CD14-positive monocyte (primary cell): ENCODE measurements at regions not wholly inside any gene's neighbourhood (a gene's known extent, or its start where the extent isn't known, plus 50 kb on each side); places are given as distances from the start of the nearest gene placed in this dataset.

Experiments used
- DNase-seq, 3 donors: peaks; one replicate each; pipeline ENCODE4 v3.0.0-alpha.2; 2011 to 2022
- H2AFZ ChIP-seq: 2 replicates; pipeline ENCODE4 v1.6.0; 2012; ENCODE audit warnings: mild to moderate bottlenecking, low read depth, low read length, inconsistent platforms; ENCODE audit not compliant: insufficient read depth, poor library complexity, severe bottlenecking
- H3K27ac ChIP-seq, 2 donors: 1 replicate in 1 of 2; 2 replicates in 1 of 2; pipeline ENCODE4 v1.5.1; 2012 to 2013; ENCODE audit warnings: low read length in 2 of 2, control low read depth in 1 of 2, inconsistent platforms in 1 of 2, low read depth in 1 of 2, mild to moderate bottlenecking in 1 of 2
- H3K27me3 ChIP-seq, 2 donors: one replicate each; pipeline versions ENCODE4 v1.6.0 to v1.6.1; 2011 to 2013; ENCODE audit warnings: low read length in 2 of 2; ENCODE audit not compliant: control insufficient read depth in 2 of 2, insufficient read depth in 2 of 2
- H3K36me3 ChIP-seq, 2 donors: replicated peaks in 1 of 2; 1 replicate in 1 of 2; 2 replicates in 1 of 2; pipeline versions ENCODE4 v1.5.1 to v1.6.1; 2012 to 2013; ENCODE audit warnings: low read length in 2 of 2, control low read depth in 1 of 2, inconsistent platforms in 1 of 2, mild to moderate bottlenecking in 1 of 2; ENCODE audit not compliant: insufficient read depth in 2 of 2, control insufficient read depth in 1 of 2
- H3K4me1 ChIP-seq, 2 donors: 1 replicate in 1 of 2; 2 replicates in 1 of 2; pipeline versions ENCODE4 v1.5.1 to v1.6.1; 2012 to 2013; ENCODE audit warnings: low read length in 2 of 2, control low read depth in 1 of 2, inconsistent platforms in 1 of 2, mild to moderate bottlenecking in 1 of 2, moderate library complexity in 1 of 2; ENCODE audit not compliant: insufficient read depth in 2 of 2, control insufficient read depth in 1 of 2
- H3K4me2 ChIP-seq: replicated peaks from 2 replicates; pipeline ENCODE3; 2012; ENCODE audit warnings: low read length, moderate library complexity, mild to moderate bottlenecking; ENCODE audit not compliant: poor library complexity, severe bottlenecking; ENCODE audit errors: extremely low read depth
- H3K4me3 ChIP-seq, 3 experiments: fragments of 200-600 bp in 1 of 3; sonication (generic) in 1 of 3; replicated peaks in 1 of 3; 1 replicate in 2 of 3; 2 replicates in 1 of 3; pipeline ENCODE4 v1.5.1; 2011 to 2013; ENCODE audit warnings: low read length in 3 of 3, mild to moderate bottlenecking in 3 of 3, control low read depth in 2 of 3, low read depth in 2 of 3, inconsistent platforms in 1 of 3, moderate library complexity in 1 of 3
- H3K79me2 ChIP-seq: 2 replicates; pipeline ENCODE4 v1.6.0; 2012; ENCODE audit warnings: mild to moderate bottlenecking, control low read depth, inconsistent platforms, low read length, moderate library complexity; ENCODE audit not compliant: insufficient read depth
- H3K9ac ChIP-seq: 2 replicates; pipeline ENCODE4 v1.6.0; 2017; ENCODE audit warnings: low read length, mild to moderate bottlenecking; ENCODE audit not compliant: insufficient read depth, poor library complexity, severe bottlenecking
- H3K9me3 ChIP-seq, 2 donors: replicated peaks in 1 of 2; 1 replicate in 1 of 2; 2 replicates in 1 of 2; pipeline versions ENCODE4 v1.5.1 to v1.6.1; 2012 to 2013; ENCODE audit warnings: low read length in 2 of 2, control low read depth in 1 of 2; ENCODE audit not compliant: control insufficient read depth in 1 of 2, insufficient read depth in 1 of 2
- H4K20me1 ChIP-seq: 2 replicates; pipeline ENCODE4 v1.6.0; 2012; ENCODE audit warnings: mild to moderate bottlenecking, low read length, control low read depth, moderate library complexity; ENCODE audit not compliant: insufficient read depth
- H3K27ac Mint-ChIP-seq, 7 donors: one replicate each; pipeline ENCODE4 v1.8.0; 2020; ENCODE audit warnings: mild to moderate bottlenecking in 7 of 7, mixed read lengths in 7 of 7, moderate library complexity in 6 of 7, inconsistent platforms in 2 of 7
- H3K27me3 Mint-ChIP-seq, 3 donors: one replicate each; pipeline ENCODE4 v1.8.0; 2021 to 2022; ENCODE audit warnings: low read depth in 3 of 3, mild to moderate bottlenecking in 3 of 3, mixed read lengths in 3 of 3, moderate library complexity in 3 of 3, inconsistent platforms in 1 of 3
- H3K36me3 Mint-ChIP-seq, 2 donors: one replicate each; pipeline ENCODE4 v1.8.0; 2020; ENCODE audit warnings: mixed read lengths in 2 of 2, inconsistent platforms in 1 of 2, mild to moderate bottlenecking in 1 of 2
- H3K4me1 Mint-ChIP-seq: one replicate; pipeline ENCODE4 v1.8.0; 2020; ENCODE audit warnings: mild to moderate bottlenecking, mixed read lengths
- H3K4me3 Mint-ChIP-seq, 2 donors: one replicate each; pipeline ENCODE4 v1.8.0; 2020; ENCODE audit warnings: mild to moderate bottlenecking in 2 of 2, mixed read lengths in 2 of 2, moderate library complexity in 1 of 2
- H3K9me3 Mint-ChIP-seq, 7 donors: one replicate each; pipeline ENCODE4 v1.8.0; 2020 to 2022; ENCODE audit warnings: mixed read lengths in 7 of 7, mild to moderate bottlenecking in 6 of 7, moderate library complexity in 6 of 7, inconsistent platforms in 2 of 7
- CTCF ChIP-seq: fragments of 200-600 bp; IDR thresholded peaks from one replicate; pipeline ENCODE4 v1.8.0; 2022; ENCODE audit warnings: antibody characterized with exemption, mild to moderate bottlenecking
- WGBS: methylation state at CpG from one replicate; pipeline ENCODE4 v1.1.5; 2013; ENCODE audit warnings: missing lambda C conversion rate; ENCODE audit not compliant: insufficient coverage; 5-methylcytosine and 5-hydroxymethylcytosine counted together
- intact Hi-C, 2 donors: fragments of 100-400 bp; cut with micrococcal nuclease; formaldehyde crosslinking; loops; one replicate each; pipeline versions ENCODE4 v1.15.0 to v1.15.1; 2023

DNA sequence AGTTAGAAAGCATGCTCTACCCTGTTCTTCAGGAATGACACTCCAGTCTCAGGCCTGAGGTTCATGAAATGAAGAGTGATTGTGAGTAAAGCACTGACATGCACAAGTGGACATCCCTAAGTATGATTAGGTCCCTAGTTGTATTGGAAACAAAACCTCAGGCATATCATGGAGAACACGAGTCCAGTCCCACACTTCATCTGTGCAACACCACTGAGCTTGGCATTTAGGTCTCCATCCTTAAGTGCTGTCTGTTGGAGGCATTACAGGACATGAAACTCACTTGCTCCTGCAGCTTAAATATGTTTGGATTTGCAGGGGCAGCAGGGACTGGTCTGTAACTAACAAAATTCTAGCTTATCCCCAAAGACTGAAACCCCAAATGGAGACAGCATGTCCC is 250.3 kb upstream of the KLHL29 start:
- H3K4me1 Mint-ChIP-seq, result no peaks in the 10 kb centered on the region
- Histone ChIP-seq H3K36me3 (no peaks in the 10 kb centered on the region), H2AFZ (no peak overlapping the region), H3K9ac (no peak overlapping the region), H3K4me2 (no peak overlapping the region), H3K4me1 (no peaks in the 10 kb centered on the region), H3K27ac (no peak overlapping the region), H3K4me3 (no peak overlapping the region), H4K20me1 (no peaks in the 10 kb centered on the region), H3K79me2 (no peaks in the 10 kb centered on the region), H3K9me3 (peaks cover 0 to 17% of the 10 kb centered on the region in 2 donors), H3K27me3 (no peaks in the 10 kb centered on the region)
- intact Hi-C loops, result no loop called here
- H3K27ac Mint-ChIP-seq, result no peak overlapping the region
- H3K36me3 Mint-ChIP-seq, result no peaks in the 10 kb centered on the region
- 100% methylated on average over 1 of the region's 1 CpG for WGBS
- DNase-seq, result no peak
- H3K27me3 Mint-ChIP-seq, result peaks cover 0 to 3% (median 0%) of the 10 kb centered on the region in 3 donors
- TF ChIP-seq CTCF, result no peak
- H3K4me3 Mint-ChIP-seq, result no peak overlapping the region
- H3K9me3 Mint-ChIP-seq, result peaks cover 4 to 13% (median 9%) of the 10 kb centered on the region in 7 donors

- TF ChIP-seq CTCF, result no peak
- no peak overlapping the region for H3K4me3 ChIP-seq
- H3K4me2 ChIP-seq, result no peak overlapping the region
- no peak overlapping the region for H2AFZ ChIP-seq
- H3K9me3 ChIP-seq, result peaks cover 0 to 13% of the 10 kb centered on the region in 2 donors
- no peak overlapping the region for H3K4me3 Mint-ChIP-seq
- no peaks in the 10 kb centered on the region for H3K36me3 ChIP-seq
- H3K9me3 Mint-ChIP-seq, result peaks cover 2 to 12% (median 6%) of the 10 kb centered on the region in 7 donors
- H3K4me1 ChIP-seq, result no peaks in the 10 kb centered on the region
- no peaks in the 10 kb centered on the region for H3K27me3 ChIP-seq
- H3K27me3 Mint-ChIP-seq, result peaks cover 0 to 2% (median 2%) of the 10 kb centered on the region in 3 donors
- DNase-seq, result no peak
- no peaks in the 10 kb centered on the region for H3K4me1 Mint-ChIP-seq
- H3K27ac ChIP-seq, result no peak overlapping the region
- H4K20me1 ChIP-seq, result no peaks in the 10 kb centered on the region
- intact Hi-C loops, result no loop called here
- no peaks in the 10 kb centered on the region for H3K36me3 Mint-ChIP-seq
- 40% methylated on average over 3 of the region's 9 CpGs for WGBS
- no peaks in the 10 kb centered on the region for H3K79me2 ChIP-seq
- no peak overlapping the region for H3K27ac Mint-ChIP-seq
- H3K9ac ChIP-seq, result no peak overlapping the region
Measured at GRCh38 chr2:23135481-23136100, 249.4 kb upstream of the KLHL29 start.
